NCI-H345 (cell line): ENCODE measurements at regions not wholly inside any gene's neighbourhood (a gene's known extent, or its start where the extent isn't known, plus 50 kb on each side); places are given as distances from the start of the nearest gene placed in this dataset.

Experiments
- DNase-seq: peaks from one replicate; lab custom pipeline; 2025; lab: John Stamatoyannopoulos, UW

- DNase-seq, result no peak
Observed at GRCh38 chr3:64995857-64996551, 308.2 kb upstream of the ADAMTS9 start.

DNA sequence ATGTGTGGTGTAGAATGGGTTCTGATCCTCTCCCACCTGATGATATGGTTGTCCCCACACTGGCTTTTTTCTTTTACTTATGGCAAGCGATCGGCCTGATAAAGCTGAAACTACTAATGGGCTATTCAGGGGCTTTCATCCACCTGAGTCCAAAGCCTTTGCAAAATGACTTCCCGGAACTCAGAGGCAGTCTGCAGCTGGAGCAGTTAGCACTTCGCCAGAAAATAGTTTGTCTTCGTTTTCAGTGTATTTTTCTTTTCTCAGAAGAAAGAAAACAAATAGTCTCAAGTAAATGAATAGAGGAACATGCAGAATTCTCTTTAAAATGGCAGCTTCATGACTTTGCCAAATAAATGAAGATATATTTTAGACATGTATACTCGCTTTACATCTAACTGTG lies 306.0 kb upstream of the ADAMTS9 start:
- DNase-seq, result no peak

- DNase-seq, result no peak
Observed at GRCh38 chr3:64992530-64993285, 304.9 kb upstream of the ADAMTS9 start.

DNA sequence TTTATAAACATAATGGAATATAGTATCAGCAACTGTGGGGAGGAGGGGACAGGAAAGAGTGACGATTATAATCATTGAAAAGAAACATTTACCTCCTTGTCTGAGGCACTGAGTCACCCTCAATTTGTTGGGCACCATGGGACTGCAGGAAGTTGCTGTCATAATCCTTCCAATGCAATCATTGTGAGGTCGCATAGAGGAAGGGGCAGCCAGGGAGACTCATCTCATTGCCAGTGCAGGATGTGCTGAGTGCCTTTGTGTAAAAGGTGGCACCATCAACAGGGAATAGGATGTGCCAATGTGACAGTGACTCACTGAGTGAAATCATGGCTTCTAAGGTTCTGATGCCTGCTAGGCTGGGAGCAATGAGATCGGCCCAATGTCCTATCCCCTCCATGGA lies 300.4 kb upstream of the ADAMTS9 start:
- DNase-seq, result no peak

DNA sequence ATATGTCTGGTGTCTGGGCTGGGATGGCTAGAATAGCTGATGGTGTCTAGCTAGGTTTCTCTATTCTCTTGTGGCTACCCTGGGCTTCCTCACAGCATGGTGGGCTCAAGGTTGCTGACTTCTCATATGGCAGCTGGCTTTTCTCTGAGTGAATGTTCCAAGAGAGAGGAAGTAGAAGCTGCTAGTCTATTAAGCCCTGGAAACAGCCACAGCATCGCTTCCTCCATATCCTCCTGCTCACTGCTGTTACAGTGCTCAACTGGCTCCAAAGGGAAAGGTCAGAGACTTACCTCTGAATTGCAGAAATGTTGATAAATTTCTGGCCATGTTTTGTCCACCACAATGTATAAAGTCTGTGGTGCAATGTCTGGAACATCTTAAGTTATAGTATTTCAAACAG lies 299.9 kb upstream of the ADAMTS9 start:
- no peak for DNase-seq

GRCh38 chr3:64985072-64985471 lies 297.3 kb upstream of the ADAMTS9 start:
- no peak for DNase-seq

DNA sequence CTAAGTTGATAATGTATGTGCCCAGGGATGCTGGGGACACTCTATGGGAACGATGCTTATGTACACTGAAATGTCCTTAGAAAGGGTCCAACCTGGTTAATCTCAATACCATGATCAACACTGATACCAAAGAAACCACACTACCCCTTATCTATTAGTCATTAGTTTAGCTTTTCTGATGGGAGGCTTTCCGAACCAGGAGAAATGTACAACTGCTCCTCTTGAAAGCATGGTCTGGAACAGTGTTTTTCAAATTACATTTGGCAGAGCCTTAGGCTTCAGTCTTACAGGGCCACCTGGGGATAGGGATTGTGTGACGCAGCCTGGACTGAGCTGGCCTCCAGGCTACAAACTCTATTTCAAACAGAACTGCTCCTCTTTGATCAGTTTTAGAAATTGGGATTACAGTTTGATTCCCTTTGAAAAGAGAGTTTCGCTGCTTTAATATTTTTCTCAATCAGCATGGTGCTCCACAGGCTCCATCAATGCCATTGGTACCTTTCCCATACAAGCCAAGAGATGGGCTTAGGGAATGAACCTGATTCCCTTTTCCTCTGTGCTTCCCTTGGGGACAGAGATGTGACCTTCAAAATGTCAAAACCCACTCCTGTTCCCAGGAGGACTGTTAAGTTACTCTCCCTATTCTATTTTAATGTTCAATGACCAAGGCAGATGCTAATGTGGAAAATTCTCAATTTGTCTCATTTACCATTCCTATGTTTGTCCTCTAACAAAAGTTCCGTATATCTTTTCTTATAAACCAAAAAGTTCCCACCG lies 296.0 kb upstream of the ADAMTS9 start:
- DNase-seq, result no peak

DNA sequence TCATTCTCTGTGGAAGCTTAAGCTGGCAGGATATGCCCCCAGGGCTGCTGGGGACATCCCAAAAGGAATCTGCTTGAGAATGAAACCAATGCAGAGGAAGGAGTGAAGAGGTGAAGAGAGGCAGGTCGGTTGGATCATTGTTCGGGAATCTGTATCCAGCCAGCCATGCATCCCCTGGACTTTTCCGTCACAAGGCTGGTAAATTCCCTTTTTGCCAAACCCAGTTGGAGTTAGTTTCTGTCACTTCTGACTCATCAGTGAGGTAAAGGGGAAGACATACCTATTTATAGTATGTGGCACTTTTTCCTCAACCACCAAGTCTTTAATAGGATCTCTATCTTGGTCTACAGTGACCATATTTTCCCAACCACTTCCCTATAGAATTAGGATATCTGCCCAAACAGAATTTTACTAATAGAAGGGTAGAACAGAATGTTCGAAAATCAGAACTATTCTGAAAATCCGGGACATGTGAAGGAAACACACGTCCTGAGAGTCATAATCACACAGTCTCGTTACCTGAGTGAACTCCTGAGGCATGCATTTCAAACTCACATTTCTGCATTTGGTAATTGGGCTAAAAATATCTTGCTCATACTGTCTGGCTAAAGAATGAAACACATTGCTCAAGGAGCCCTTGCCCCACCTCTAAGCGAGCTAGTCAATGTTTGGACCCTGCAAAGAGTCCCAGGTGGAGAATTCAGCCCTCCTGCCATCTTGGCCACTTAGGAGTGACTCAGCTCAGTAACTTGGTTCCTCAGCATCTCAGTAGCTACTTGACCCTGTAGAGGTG lies 289.7 kb upstream of the ADAMTS9 start:
- DNase-seq, result no peak

- no peak for DNase-seq
Observed at GRCh38 chr3:64976456-64976855, 288.7 kb upstream of the ADAMTS9 start.

GRCh38 chr3:64975147-64975546 lies 287.3 kb upstream of the ADAMTS9 start:
- no peak for DNase-seq

GRCh38 chr3:64974401-64974800 lies 286.6 kb upstream of the ADAMTS9 start:
- DNase-seq, result no peak

DNA sequence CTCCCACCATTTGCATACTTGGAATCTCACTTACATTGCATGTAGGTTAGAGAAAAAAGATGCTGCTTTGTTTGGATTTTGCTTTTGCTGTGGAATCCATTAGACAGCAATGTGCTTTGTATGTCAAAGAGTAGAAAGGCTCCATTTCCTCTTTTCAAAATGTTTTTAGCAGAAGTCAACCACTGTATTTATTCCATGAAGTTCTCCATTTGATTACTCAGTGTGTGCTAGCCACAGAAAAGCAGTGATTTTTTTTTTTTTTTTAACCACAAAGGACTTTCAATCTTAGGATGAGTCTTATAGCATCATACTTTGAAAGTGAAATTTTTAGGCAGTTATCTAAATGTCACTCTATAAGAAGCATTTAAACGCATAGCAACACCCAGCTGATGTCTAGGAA lies 285.0 kb upstream of the ADAMTS9 start:
- no peak for DNase-seq

DNA sequence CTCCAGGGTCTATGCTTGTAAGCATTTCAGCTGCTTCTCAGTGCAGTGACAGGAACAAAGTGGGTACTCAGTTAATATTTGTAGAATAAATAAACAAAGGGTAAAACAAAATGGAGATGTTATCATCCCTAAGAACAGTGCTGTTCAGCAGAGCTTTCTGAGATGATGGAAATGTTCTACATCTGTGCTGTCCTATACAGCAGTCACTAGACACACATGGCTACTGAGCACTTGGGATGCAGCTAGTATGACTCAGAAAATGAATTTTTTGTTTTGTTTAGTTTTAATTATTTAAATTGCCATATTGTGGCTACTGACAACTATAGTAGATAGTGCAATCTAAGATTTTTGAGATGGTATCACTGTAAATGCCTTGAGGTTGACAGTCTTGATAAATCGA lies 283.8 kb upstream of the ADAMTS9 start:
- no peak for DNase-seq

DNA sequence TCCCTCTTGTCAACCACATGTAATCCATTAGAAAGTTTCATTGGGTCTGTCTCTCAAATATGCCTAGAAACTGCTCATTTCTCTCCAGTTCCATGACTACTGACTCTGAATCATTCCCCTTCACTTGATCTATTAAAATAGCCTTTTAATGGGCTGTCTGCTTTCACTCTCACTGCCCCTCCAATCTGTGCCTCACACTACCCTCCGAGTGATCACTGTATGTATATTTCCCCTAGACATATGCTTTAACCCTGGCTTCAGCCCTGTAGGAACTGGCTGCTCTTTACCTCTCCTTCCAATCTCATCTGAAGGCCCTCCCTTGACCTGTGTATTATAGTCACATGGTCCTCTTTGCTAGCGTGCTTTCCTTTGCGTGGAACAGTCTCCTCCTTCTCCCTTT lies 282.8 kb upstream of the ADAMTS9 start:
- no peak for DNase-seq

GRCh38 chr3:64961301-64961700 lies 273.5 kb upstream of the ADAMTS9 start:
- DNase-seq, result no peak

DNA sequence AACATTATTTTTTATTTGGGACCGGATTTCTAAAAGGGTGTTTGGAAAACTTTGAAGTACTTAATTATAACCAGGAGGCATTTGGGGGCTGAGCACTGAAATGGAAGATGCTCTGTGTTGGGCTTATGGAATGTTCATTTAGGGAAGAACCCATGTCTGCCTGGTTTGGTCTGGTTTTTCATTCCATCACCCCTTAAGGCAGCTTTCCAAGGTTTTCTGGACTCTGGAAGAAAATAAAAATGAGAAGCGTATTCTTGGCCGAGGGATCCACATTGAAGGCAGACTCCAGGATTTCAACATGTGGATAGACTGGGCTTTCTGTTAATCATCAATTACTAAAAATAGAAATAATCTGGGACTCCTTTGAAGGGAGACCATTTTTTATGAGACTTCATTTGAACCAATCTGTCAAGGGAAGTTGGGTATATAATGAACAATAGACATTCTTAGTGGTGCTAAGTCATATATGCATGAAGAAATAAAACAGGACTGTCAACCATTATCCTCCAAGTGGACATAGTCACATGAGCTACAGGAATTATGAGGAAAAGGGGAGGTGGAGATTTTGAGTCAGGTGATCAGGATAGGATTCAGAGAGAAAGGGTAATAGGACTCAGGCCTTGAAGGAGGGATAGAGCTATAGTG lies 270.5 kb upstream of the ADAMTS9 start:
- DNase-seq, result no peak

GRCh38 chr3:64957408-64958198 lies 269.8 kb upstream of the ADAMTS9 start:
- DNase-seq, result no peak

GRCh38 chr3:64956711-64957325 lies 269.0 kb upstream of the ADAMTS9 start:
- DNase-seq, result no peak

DNA sequence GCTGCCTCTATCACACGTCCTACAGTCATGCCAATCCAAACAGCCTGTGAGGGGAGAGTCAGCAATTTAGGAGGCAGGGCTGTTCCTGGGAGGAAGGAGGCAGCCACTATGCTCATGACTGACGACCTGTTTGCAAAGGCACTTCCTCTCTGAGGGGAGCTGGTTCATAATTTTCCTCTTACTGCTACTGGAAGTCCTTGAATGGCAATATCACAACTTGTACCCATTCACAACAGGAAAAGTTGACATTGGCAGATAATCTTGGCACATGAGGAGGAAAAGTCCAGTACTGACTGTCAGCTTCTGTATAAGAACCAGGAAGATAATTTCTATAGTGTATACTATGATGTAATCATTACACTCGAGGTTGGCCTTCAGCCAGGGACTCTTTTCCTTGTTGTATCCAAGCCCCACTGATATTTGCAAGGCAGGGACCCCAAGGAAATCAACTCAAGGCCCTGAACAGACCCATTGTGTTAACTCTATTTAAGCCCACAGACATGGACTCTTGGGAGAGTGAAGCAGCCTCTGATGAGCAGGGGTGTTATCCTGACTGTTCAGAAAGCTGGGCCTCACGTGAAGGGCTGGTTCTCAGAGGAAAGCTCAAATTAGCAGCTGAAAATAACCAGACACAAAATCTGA lies 267.3 kb upstream of the ADAMTS9 start:
- no peak for DNase-seq

DNA sequence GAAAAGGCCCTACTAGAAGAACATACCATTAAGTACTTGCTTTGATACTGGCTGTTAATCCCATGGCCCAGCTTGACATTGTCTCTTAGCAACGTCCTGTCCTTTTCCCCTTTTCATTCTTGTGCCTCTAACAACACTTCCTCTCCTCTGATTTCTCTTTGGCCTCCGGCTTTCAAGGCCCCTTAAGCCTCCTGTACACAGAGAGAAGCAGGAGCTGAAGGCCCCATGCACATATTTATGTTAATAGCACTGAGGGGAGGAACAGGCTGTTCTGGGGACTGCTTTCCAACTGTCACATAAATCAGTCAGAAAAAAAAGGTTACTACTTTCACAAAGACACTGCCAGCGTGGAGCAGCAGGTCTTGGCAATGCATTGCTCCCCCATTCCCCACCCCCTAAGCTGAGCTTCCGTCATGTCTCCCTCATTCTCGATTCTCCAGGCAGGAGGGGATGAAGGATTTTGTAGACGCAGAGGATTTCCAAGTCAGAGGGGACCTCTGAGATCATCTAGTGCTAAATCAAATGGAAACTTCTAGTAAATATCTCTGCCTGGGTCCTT lies 257.4 kb upstream of the ADAMTS9 start:
- no peak for DNase-seq
